Activated naive CD4-positive, alpha-beta T cell treated with anti-CD3 and anti-CD28 coated beads, Interleukin-2, amount 10 ng/mL, durations not matched to agents 7 days and 5 days (primary cell): ENCODE measurements at regions not wholly inside any gene's neighbourhood (a gene's known extent, or its start where the extent isn't known, plus 50 kb on each side); places are given as distances from the start of the nearest gene placed in this dataset.

Experiments
- CTCF ChIA-PET: fragments of 350-600 bp; sonication (Branson Sonifier 250); formaldehyde crosslinking; loops from one replicate; lab custom pipeline; 2021; ENCODE audit warnings: antibody characterized with exemption; lab: Charles Lee
- DNase-seq: peaks from one replicate; pipeline ENCODE4 v3.0.0-alpha.2; 2020
- H3K27ac Mint-ChIP-seq: one replicate; pipeline ENCODE4 v1.8.0; 2021; ENCODE audit warnings: mild to moderate bottlenecking, moderate library complexity, mixed read lengths
- H3K27me3 Mint-ChIP-seq: one replicate; pipeline ENCODE4 v1.8.0; 2021; ENCODE audit warnings: mild to moderate bottlenecking, mixed read lengths
- H3K36me3 Mint-ChIP-seq: one replicate; pipeline ENCODE4 v1.8.0; 2021; ENCODE audit warnings: mixed read lengths
- H3K4me1 Mint-ChIP-seq: one replicate; pipeline ENCODE4 v1.8.0; 2021; ENCODE audit warnings: mixed read lengths
- H3K4me3 Mint-ChIP-seq: one replicate; pipeline ENCODE4 v1.8.0; 2021; ENCODE audit warnings: mild to moderate bottlenecking, moderate library complexity, mixed read lengths
- H3K9me3 Mint-ChIP-seq: one replicate; pipeline ENCODE4 v1.8.0; 2021; ENCODE audit warnings: mixed read lengths

GRCh38 chr1:113320272-113320671, 70.0 kb upstream of the MAGI3 start:
- H3K27ac Mint-ChIP-seq = no peak overlapping the region
- CTCF ChIA-PET = no interaction called here
- H3K9me3 Mint-ChIP-seq = no peaks in the 10 kb centered on the region
- DNase-seq = no peak
- H3K36me3 Mint-ChIP-seq = no peaks in the 10 kb centered on the region
- H3K4me3 Mint-ChIP-seq = no peak overlapping the region
- no peaks in the 10 kb centered on the region for H3K4me1 Mint-ChIP-seq
- H3K27me3 Mint-ChIP-seq = no peaks in the 10 kb centered on the region

GRCh38 chr1:113320972-113321680, 69.2 kb upstream of the MAGI3 start:
- Mint-ChIP-seq H3K4me3 (no peak overlapping the region), H3K4me1 (no peaks in the 10 kb centered on the region), H3K27me3 (no peaks in the 10 kb centered on the region), H3K36me3 (no peaks in the 10 kb centered on the region), H3K9me3 (no peaks in the 10 kb centered on the region), H3K27ac (no peak overlapping the region)
- CTCF ChIA-PET = no interaction called here
- no peak for DNase-seq

GRCh38 chr1:113321771-113322387, 68.4 kb upstream of the MAGI3 start:
- no peak for DNase-seq

GRCh38 chr1:113322439-113322838, 67.9 kb upstream of the MAGI3 start:
- H3K27me3 Mint-ChIP-seq = no peaks in the 10 kb centered on the region
- H3K27ac Mint-ChIP-seq = no peak overlapping the region
- CTCF ChIA-PET = no interaction called here
- no peaks in the 10 kb centered on the region for H3K4me1 Mint-ChIP-seq
- H3K4me3 Mint-ChIP-seq = no peak overlapping the region
- H3K9me3 Mint-ChIP-seq = no peaks in the 10 kb centered on the region
- DNase-seq = no peak
- H3K36me3 Mint-ChIP-seq = no peaks in the 10 kb centered on the region

More at GRCh38 chr1:113321771-113322387, 68.4 kb upstream of the MAGI3 start:
- Mint-ChIP-seq H3K4me1 (no peaks in the 10 kb centered on the region), H3K27me3 (no peaks in the 10 kb centered on the region), H3K27ac (no peak overlapping the region), H3K9me3 (no peaks in the 10 kb centered on the region), H3K36me3 (no peaks in the 10 kb centered on the region), H3K4me3 (no peak overlapping the region)
- CTCF ChIA-PET = no interaction called here

GRCh38 chr1:113325022-113325421, 65.3 kb upstream of the MAGI3 start:
- Mint-ChIP-seq H3K4me1 (no peaks in the 10 kb centered on the region), H3K27ac (no peak overlapping the region), H3K9me3 (no peaks in the 10 kb centered on the region), H3K36me3 (no peaks in the 10 kb centered on the region), H3K4me3 (no peak overlapping the region), H3K27me3 (no peaks in the 10 kb centered on the region)
- no peak for DNase-seq
- CTCF ChIA-PET = no interaction called here

- Mint-ChIP-seq H3K27ac (no peak overlapping the region), H3K36me3 (no peaks in the 10 kb centered on the region), H3K9me3 (no peaks in the 10 kb centered on the region), H3K4me3 (no peak overlapping the region), H3K4me1 (no peaks in the 10 kb centered on the region), H3K27me3 (no peaks in the 10 kb centered on the region)
- no peak for DNase-seq
- CTCF ChIA-PET = no interaction called here
Measured at GRCh38 chr1:113326976-113327375, 63.3 kb upstream of the MAGI3 start.

GRCh38 chr1:113333056-113333455, 57.3 kb upstream of the MAGI3 start:
- CTCF ChIA-PET = no interaction called here
- Mint-ChIP-seq H3K27me3 (no peaks in the 10 kb centered on the region), H3K27ac (no peak overlapping the region), H3K36me3 (no peaks in the 10 kb centered on the region), H3K4me3 (no peak overlapping the region), H3K9me3 (no peaks in the 10 kb centered on the region), H3K4me1 (no peaks in the 10 kb centered on the region)
- no peak for DNase-seq

GRCh38 chr1:113340038-113340437, 50.3 kb upstream of the MAGI3 start:
- DNase-seq = no peak
- Mint-ChIP-seq H3K4me1 (no peaks in the 10 kb centered on the region), H3K9me3 (peaks cover 2% of the 10 kb centered on the region), H3K4me3 (no peak overlapping the region), H3K27me3 (peaks cover 4% of the 10 kb centered on the region), H3K36me3 (no peaks in the 10 kb centered on the region), H3K27ac (no peak overlapping the region)
- CTCF ChIA-PET = no interaction called here
